GM19397 (cell line): ENCODE measurements at regions not wholly inside any gene's neighbourhood (a gene's known extent, or its start where the extent isn't known, plus 50 kb on each side); places are given as distances from the start of the nearest gene placed in this dataset.

Source experiments
- ATAC-seq: cut with Tn5 transposase; IDR thresholded peaks from one replicate; pipeline ENCODE4 v1.9.1; 2021; ENCODE audit warnings: mild to moderate bottlenecking, moderate library complexity; ENCODE audit not compliant: unreplicated experiment

DNA sequence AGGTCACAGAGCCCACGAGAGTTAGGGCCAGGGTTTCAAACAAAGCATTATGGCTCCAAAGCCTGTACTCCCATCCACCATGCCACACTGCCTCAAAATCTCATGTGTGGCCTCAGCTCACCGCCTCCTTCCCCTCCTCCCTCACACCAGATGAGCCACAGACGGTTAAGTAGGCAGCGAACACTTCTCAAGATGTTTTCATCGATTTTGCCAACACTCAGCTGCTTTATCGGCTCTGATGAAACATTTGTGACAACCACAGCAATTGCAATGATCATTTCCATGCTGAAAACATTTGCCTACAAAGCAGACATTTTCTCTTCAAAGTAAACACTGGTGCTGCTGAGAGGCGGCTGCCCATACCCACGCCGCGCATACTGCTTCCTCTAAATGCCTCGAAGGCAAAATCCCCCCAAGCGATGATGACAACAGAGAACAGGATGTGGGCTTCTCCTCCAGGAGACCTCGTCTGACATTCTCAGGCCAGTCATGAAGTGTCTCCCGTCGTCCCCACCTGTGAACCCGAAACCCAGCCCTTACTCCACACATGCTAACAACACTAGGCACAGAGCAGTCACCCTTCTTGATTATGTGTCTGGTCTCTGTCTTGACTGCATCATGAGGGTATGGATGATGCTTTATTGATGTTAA lies 599.2 kb downstream of the SOX6 start:
- no peak for ATAC-seq

DNA sequence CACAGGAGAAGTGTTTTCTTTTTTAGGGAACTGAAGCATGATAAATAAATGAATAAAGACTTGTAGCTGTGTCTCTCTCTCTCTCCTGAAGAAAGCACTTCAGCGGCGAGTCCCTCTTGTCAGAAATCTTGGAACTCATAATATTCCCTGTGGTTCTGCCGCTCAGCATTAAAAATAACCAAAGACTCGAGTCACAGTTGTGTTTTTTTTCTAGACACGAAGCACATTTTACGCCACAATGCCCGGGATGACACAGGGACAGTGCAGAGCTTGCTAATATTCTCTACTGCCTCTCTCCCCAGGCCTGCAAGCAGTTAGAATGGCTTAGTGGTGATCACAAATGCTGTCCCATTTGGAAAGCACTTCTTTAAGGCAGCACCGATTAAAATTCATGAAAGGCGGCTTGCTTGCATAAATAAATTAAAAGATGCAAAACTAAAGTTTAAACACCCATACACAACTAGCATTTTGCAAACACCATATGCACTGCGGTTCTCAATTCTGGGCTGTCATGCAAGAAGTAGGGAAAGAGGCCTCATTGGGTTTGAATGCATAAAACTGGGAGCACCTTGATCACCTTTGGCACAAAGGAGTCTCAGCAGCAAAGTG lies 597.4 kb downstream of the SOX6 start:
- no peak for ATAC-seq

DNA sequence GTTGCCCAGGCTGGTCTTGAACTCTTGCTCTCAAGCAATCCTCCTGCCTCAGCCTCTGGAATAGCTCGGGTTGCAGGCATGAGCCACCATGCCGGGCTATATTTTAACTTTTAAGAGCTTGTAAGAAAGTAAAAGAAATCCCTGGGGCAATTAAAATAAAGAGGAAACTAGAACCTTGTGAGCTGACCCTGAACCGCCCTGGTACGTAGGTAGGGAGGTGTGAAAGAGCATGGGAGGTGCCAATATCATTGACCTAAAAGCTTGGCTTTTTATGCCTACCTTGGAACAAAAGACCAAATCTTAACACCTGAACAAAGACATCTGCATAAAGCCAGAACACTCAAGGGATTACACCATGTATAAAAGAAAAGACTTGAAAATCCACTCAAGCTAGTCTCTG lies 595.1 kb downstream of the SOX6 start:
- no peak for ATAC-seq

DNA sequence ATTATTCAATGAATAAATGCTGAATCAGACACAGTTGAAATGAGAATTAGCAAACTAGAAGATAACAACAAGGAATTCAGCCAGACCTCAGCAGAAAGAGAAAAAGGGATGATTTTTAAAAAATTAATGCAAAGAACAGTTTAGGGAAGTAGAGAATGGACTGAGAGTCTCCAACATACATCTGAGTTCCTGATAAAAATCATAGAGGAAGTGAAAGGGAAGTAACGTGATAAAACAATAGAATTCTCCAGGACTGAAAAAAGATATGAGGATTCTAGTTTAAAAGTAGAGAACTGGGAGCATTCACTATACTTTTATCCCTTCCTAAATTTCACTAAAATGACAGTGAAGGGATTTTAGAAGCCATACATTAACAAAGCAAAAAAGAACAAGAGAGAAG lies 592.0 kb downstream of the SOX6 start:
- ATAC-seq: no peak

DNA sequence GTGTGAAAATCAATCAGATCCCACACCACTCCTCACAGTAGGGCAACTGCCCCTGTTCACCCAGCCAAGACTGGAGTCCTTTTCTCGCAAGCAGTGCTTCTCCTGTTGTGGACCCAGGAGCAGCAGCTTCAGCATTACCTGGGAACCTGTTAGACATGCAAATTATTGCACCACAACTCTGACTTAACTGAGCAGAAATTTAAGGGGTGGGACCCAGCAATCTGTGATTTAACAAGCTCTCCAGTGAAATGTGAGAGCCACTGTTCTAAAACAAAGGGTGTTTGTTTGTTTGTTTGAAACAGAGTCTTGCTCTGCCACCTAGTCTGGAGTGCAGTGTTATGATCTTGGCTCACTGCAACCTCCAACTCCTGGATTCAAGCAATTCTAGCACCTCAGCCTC lies 591.4 kb downstream of the SOX6 start:
- no peak for ATAC-seq

DNA sequence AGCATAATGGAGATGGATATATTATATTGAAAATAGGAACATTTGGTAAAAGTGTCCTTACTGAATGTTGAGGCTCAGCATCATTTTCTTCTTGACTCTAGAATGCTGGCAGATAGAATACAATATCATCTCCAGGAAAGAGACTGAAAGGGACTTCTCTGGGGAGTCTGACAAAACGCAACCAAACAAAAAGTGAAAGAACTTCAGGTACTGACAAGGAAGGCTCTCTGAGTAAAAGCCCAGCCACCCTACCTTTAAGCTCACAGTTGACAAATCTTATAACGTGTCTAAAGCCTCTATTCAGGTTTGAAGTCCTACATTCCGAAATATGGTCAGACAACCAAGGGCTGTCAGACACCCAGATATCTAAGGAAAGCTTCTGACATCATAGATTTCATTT lies 590.8 kb downstream of the SOX6 start:
- no peak for ATAC-seq

DNA sequence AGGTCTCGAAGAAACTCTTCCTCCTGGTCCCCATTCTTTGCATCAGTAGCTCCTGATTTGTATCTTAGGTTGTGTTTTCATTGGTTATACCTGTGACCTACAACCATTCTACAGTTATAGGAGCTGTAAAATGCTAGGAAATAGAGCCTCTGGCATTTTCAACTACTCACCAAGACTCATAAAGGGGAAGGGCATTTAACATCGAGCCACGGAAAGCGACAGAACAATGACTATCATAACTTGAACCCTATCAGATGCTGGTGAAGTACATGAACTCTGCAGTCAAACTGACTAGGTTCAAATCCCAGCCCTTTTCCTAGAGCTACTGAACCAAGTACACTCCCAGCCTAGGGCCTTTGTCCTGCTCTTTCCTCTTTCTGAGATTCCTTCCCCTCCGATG lies 588.0 kb downstream of the SOX6 start:
- no peak for ATAC-seq

DNA sequence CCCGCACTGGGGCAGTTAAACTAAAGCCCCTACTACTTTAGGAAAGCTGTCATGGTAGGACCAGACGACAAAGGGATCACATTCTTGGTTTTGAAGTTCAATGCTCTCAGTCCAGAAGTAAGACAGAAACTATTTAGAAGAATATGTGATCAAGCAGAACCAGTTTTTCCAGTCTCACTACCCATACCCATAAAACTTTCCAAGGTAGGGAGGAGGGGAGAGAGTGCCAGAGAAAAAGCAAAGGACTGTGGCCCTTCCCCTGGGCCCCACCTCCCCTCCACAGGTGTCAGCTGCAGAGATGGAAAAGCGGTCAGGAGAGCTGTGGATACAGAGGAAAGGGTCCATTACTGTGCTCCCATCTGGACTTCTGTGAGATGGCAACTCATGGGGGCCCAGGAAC lies 587.1 kb downstream of the SOX6 start:
- ATAC-seq: no peak

DNA sequence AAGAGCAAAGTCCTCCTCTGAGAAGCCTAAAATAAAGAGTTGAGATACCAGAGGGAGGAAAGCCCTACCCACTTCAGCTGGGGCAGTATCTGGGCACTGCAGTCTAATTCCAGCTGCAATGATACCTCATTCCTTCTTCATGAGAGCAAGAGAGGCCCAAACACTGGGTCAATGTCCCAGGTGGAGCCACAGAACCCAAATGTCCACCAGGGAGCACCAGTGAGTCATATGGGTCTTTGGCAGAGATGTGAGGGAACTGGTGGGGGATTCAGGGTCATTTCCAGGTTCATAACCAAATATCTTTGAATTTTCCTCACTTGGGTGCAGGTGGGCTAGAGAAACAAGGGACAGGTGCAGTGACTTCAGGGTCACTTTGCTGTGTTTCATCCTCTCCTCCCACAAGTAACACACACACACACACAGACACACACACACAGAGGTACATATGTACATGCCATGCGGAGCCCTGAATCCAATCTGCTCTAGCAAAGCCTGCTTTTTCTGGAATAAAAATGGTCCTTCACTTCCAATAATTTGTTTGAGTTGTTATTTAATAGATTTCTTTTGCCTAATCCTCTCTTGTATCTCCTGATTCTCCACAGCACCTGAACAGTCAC lies 585.4 kb downstream of the SOX6 start:
- ATAC-seq: no peak

DNA sequence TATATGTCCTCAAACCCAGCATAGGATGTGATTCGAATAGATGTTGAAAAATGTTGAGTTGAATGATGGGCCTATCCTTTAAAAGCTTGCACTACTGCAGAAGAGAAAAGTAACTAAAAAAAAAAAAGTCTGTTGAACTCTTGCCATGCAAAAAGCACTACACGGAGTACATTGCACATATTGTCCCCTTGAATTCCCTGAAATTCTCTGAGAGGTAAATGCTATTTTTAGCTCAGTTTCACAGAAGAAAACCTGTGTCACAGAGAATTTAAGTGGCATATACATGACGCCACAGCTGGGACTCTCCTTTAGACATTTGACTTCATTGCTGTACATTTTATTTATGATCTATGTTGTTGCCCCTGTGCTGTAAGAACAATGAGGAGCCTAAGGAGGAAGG lies 583.8 kb downstream of the SOX6 start:
- ATAC-seq: no peak

DNA sequence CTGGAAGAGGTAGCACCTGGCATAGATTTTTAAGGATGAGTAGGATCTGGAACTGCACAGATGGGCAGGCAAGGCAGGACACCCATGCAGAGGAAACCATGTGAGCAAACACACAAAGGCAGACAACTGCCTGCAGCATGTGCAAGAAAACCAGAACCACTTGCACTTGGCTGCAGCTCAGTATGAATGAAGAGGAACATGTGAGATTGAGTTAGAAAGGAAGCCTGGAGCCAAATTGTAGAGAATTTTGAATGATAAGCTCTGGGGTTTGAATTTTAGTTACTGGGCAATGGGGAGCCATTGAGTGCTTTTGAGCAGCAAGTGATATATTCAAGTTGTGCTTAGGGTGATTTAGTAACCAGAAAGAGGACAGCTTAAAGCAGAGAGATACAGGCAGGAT lies 583.4 kb downstream of the SOX6 start:
- ATAC-seq: no peak

DNA sequence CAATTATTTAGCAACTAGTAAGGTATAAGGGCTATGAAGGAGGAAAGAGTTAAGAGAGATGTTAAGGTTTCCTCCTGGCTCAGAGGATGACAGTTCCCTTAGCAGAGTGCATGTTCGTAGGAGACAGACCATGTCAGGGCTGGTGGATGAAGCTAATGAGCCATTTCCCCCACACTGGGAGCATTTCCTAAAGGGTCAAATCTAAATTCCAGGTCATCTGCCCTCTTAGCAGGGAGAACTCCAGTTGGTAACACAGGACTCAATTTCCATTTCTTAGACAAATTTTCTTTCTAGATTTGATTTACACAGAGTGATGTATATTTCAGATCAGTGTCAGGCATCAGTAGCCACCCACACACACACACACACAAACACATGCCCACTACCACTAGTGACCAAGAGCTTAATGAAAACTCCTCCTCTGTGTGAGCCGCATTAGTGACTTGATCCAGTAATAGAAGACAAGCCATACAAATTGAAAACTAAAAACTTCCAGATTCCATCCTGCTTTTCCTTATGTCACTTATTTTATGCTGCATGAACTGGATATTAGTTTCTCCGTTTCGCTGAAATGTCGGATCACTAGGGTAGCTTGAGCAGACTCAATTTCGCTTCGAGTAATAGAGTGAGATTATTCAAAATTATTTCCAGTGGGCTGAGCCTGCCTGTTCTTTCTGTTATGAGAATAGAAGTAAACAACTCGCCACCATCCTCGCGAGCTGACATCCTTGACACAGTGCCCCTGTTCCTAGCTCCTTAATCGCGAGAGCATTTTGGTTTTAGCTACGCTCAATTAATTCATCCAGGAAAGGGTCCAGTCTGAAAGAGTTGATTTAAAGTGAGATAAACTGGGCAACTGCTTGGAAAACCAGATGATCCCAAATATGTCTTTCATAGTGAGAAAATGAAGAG lies 582.6 kb downstream of the SOX6 start:
- no peak for ATAC-seq

DNA sequence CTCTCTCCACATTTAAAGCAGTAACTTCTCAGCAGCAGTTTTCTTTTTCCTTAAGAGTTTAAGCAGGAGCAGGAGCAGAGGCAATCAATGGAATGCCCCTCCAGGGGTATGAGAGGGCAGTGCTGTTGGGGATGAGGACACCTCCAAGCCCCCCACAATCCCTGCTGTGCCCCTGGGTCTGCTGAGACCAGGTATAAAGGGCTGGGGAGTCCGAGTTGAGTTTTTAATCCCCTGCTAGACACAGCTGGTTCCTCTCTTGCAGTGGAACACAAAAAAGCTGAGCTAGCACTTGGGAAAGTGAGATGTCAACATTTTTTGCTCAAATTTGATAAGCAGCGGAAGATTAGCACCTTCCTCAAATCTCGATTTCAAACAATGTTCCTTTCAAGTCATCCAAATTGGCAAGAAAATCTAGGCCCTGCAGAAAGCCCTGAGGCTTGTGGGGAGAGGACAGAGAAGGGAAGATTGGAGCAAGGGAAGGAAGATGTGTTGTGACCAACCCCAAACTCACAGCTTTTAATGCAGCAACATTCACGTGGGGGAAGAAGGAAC lies 581.9 kb downstream of the SOX6 start:
- ATAC-seq: no peak

DNA sequence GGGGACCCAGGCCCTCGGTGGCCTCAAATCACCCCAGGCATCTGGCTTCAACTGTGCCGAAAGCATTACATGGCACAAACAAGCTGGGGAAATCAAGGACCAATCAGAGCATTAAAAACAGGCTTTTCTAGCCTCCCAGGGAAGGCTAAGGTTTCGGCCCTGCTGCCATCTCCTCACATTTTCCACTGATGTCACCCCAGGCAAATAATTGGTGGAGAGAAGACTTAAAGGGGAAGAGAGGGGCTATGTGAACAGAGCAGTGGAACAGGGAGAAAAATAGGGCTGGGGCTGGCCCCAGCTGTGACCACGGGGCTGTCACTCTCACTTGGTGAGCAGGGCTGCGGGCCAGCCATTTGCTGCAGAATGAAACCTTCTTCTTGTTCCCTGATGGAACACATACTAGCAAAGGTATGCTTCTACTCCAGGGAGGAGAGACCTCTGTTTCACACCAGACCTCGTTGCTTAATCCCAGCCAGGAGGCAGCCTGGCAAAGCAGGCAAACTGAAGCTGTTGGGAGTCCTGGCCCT lies 581.3 kb downstream of the SOX6 start:
- no peak for ATAC-seq

DNA sequence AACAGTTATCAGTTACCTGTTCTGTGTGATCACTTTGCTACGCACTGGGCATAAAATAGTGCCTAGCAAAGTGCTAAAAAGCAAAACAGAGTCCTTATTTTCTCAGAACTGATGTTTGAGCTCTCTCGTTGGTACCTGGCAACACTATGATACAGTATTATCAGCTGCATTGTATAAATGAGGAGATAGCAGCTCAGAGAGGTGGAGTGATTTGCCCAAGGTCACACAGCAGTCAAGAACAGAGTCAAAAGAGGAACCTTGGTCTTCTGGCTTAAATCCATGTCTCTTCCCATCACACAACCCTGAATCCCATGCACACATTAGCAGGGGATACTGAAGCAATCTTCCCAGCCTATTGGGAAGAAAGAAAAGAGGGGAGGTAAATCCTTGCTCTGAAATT lies 580.5 kb downstream of the SOX6 start:
- ATAC-seq: no peak

DNA sequence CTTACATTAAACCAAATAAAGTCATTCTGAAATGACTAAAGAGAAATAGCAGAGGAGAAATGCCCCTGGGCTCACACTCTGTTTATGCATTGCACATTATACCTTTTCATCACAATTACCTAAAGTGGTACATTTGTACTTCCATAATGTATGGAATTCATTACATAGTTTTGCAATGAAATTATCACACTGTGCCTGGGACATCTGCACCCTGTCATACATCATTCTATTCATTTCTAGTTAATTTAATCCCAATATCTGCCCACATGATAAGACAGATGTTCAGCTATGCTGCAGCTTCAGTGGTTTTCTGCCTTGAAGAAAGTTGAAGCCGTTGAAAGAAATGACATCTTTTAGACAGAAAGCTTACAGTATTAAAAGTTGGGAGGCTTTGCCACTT lies 580.0 kb downstream of the SOX6 start:
- no peak for ATAC-seq

DNA sequence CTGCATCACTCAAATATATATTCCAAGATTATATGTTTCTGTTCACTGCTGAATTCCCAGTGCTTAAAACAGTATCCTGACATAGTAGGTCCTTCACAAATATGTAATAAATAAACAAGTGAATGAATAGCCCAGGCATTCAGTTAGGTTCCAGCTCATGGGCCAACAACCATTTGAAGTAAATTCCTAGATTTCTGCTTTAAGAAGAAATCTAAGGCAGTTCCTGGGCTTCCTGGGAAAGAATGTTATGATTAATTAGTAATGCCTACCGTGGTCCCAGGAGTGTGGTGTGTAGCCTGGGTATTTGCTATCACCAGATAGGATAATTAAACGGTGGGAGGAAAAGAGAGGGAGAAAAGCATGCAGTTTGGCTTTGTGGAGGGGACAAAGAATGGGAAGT lies 576.8 kb downstream of the SOX6 start:
- ATAC-seq: no peak

DNA sequence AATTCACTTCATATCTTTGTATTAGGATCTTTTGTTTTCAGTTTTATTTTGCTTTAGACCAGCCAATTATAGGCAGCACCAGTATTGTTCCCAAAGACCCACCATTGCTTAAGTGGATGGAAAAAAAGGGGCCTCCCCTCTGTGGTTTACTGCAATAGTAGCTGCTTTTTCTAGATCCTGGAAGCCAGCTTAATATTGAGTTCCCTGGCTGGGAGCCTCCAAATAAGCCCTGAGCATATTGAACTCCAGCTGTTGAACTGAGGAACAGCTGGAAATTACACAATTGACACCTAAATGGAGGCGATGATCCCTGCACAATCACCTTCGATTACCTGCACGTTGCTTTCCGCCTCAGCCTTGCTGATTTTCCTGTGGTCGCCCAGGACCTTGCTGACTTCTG lies 576.0 kb downstream of the SOX6 start:
- ATAC-seq: no peak

DNA sequence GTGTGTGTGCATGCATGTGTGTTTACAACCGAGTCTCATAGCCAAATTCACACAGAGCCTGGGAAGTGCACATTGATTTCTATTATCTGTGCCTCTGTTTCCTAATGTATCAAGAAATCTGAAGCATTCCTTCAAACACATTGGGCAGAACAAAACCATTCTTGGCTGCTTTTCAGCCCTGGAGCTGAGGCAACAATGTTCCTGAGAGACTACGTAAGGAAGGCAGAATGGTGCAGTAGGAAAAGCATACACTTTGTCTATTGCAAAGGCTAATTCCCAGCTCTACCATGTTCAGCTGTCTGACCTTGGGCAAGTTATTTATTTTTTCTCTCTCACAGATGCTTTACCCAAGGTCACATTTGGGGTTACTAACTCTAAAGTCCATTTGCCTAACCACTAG lies 575.5 kb downstream of the SOX6 start:
- ATAC-seq: no peak

DNA sequence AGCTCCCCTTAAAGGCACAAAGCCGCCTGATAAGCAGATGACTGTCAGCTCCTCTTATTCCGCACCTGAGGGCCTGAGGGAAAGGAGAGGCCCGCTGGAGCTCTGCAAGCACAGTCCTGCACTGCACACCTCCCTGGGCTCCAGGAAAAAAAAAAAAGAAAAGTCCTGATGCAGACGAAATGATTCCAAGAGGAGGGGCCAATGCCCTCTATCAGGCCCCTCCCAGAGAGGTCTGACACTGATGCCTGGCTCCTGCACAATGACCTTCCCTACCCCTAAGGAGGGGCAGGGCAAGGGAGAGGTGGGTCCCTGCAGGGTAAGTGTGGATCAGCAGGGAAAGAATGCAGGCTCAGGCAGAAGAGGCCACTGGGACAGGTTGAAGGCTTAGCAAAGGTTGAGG lies 572.7 kb downstream of the SOX6 start:
- ATAC-seq: no peak
